H9 (cell line): ENCODE measurements at regions not wholly inside any gene's neighbourhood (a gene's known extent, or its start where the extent isn't known, plus 50 kb on each side); places are given as distances from the start of the nearest gene placed in this dataset.

Source experiments
- DNase-seq: peaks from one replicate; pipeline ENCODE4 v3.0.0-alpha.2; 2017
- H2AFZ ChIP-seq: one replicate; pipeline ENCODE4 v1.6.1; 2013; ENCODE audit warnings: mild to moderate bottlenecking, low read length, control low read depth, moderate library complexity
- H2AK5ac ChIP-seq: 2 replicates; pipeline ENCODE4 v1.6.1; 2013; ENCODE audit warnings: low read length, control low read depth, mixed read lengths; ENCODE audit not compliant: insufficient read length
- H2BK120ac ChIP-seq: one replicate; pipeline ENCODE4 v1.6.1; 2013; ENCODE audit warnings: low read depth, mild to moderate bottlenecking, low read length, control low read depth, inconsistent platforms; ENCODE audit not compliant: poor library complexity, severe bottlenecking
- H2BK12ac ChIP-seq: 2 replicates; pipeline ENCODE4 v1.6.1; 2013; ENCODE audit warnings: low read length, control low read depth, mixed read lengths, low read depth; ENCODE audit not compliant: insufficient read length
- H2BK15ac ChIP-seq: 2 replicates; pipeline ENCODE4 v1.6.1; 2013; ENCODE audit warnings: low read depth, low read length, control low read depth
- H2BK20ac ChIP-seq: one replicate; pipeline ENCODE4 v1.6.1; 2013; ENCODE audit warnings: low read depth, mild to moderate bottlenecking, low read length, control low read depth, inconsistent platforms; ENCODE audit not compliant: poor library complexity, severe bottlenecking
- H2BK5ac ChIP-seq: 2 replicates; pipeline ENCODE4 v1.6.1; 2013; ENCODE audit warnings: low read length, control low read depth, mixed read lengths; ENCODE audit not compliant: insufficient read length
- H3K14ac ChIP-seq: 2 replicates; pipeline ENCODE4 v1.6.1; 2013; ENCODE audit warnings: low read length, control low read depth; ENCODE audit not compliant: insufficient read depth
- H3K18ac ChIP-seq: 2 replicates; pipeline ENCODE4 v1.6.1; 2013; ENCODE audit warnings: low read depth, mild to moderate bottlenecking, mixed read lengths, low read length, control low read depth; ENCODE audit not compliant: insufficient read length
- H3K23ac ChIP-seq: 2 replicates; pipeline ENCODE4 v1.6.1; 2013; ENCODE audit warnings: low read length, control low read depth, mixed read lengths, low read depth; ENCODE audit not compliant: insufficient read length
- H3K23me2 ChIP-seq: 2 replicates; pipeline ENCODE4 v1.6.1; 2013; ENCODE audit warnings: low read depth, mild to moderate bottlenecking, mixed read lengths, low read length, control low read depth; ENCODE audit not compliant: insufficient read length, poor library complexity, severe bottlenecking
- H3K27ac ChIP-seq: 2 replicates; pipeline ENCODE4 v1.5.1; 2013; ENCODE audit warnings: low read length, control low read depth, mixed read lengths, low read depth; ENCODE audit not compliant: insufficient read length
- H3K27me3 ChIP-seq: 2 replicates; pipeline ENCODE4 v1.6.1; 2013; ENCODE audit warnings: low read length, control low read depth, inconsistent platforms; ENCODE audit not compliant: insufficient read depth
- H3K4ac ChIP-seq: 2 replicates; pipeline ENCODE4 v1.6.1; 2013; ENCODE audit warnings: low read depth, mild to moderate bottlenecking, control low read depth, inconsistent platforms, low read length, moderate library complexity
- H3K4me1 ChIP-seq: 2 replicates; pipeline ENCODE4 v1.6.1; 2013; ENCODE audit warnings: low read length, control low read depth, inconsistent platforms; ENCODE audit not compliant: insufficient read depth
- H3K4me2 ChIP-seq: 2 replicates; pipeline ENCODE4 v1.6.1; 2013; ENCODE audit warnings: low read length, control low read depth, mixed read lengths; ENCODE audit not compliant: insufficient read length, insufficient read depth
- H3K56ac ChIP-seq: 2 replicates; pipeline ENCODE4 v1.6.1; 2013; ENCODE audit warnings: low read depth, mild to moderate bottlenecking, mixed read lengths, low read length, control low read depth; ENCODE audit not compliant: insufficient read length
- H3K79me1 ChIP-seq: 2 replicates; pipeline ENCODE4 v1.6.1; 2013; ENCODE audit warnings: low read depth, mild to moderate bottlenecking, moderate library complexity, low read length, control low read depth, inconsistent platforms; ENCODE audit not compliant: insufficient read depth, poor library complexity, severe bottlenecking
- H3K79me2 ChIP-seq: 2 replicates; pipeline ENCODE4 v1.6.1; 2013; ENCODE audit warnings: low read length, control low read depth, inconsistent platforms; ENCODE audit not compliant: insufficient read depth
- H3K9ac ChIP-seq: 2 replicates; pipeline ENCODE4 v1.6.1; 2013; ENCODE audit warnings: low read length, control low read depth, mixed read lengths; ENCODE audit not compliant: insufficient read length; ENCODE audit errors: extremely low read depth
- H3K9me3 ChIP-seq: one replicate; pipeline ENCODE4 v1.6.1; 2013; ENCODE audit warnings: low read depth, low read length, inconsistent platforms; ENCODE audit not compliant: control insufficient read depth
- H3T11ph ChIP-seq: one replicate; pipeline ENCODE4 v1.6.1; 2013; ENCODE audit warnings: mild to moderate bottlenecking, low read length, control low read depth, inconsistent platforms
- H4K20me1 ChIP-seq: one replicate; pipeline ENCODE4 v1.6.1; 2013; ENCODE audit not compliant: control insufficient read depth, insufficient read length, insufficient read depth
- H4K5ac ChIP-seq: 2 replicates; pipeline ENCODE4 v1.6.1; 2013; ENCODE audit warnings: low read depth, mild to moderate bottlenecking, mixed read lengths, low read length, control low read depth; ENCODE audit not compliant: insufficient read length
- H4K8ac ChIP-seq: replicated peaks from 2 replicates; pipeline ENCODE4 v1.6.1; 2013; ENCODE audit warnings: low read length, control low read depth, mixed read lengths, low read depth; ENCODE audit not compliant: insufficient read length
- H4K91ac ChIP-seq: 2 replicates; pipeline ENCODE4 v1.6.1; 2013; ENCODE audit warnings: low read depth, mild to moderate bottlenecking, moderate library complexity, mixed read lengths, low read length, control low read depth; ENCODE audit not compliant: insufficient read length
- H3K27ac Mint-ChIP-seq, 3 experiments: 2 replicates in 2 of 3; 3 replicates in 1 of 3; pipeline ENCODE4 v1.8.0; 2020 to 2021; ENCODE audit warnings: mixed read lengths in 3 of 3, mild to moderate bottlenecking in 1 of 3, moderate library complexity in 1 of 3
- H3K27me3 Mint-ChIP-seq: 2 replicates; pipeline ENCODE4 v1.8.0; 2021; ENCODE audit warnings: low read depth, mild to moderate bottlenecking, moderate library complexity, mixed read lengths
- H3K36me3 Mint-ChIP-seq, 3 experiments: 2 replicates in 2 of 3; 3 replicates in 1 of 3; pipeline ENCODE4 v1.8.0; 2020 to 2021; ENCODE audit warnings: low read depth in 3 of 3, mixed read lengths in 3 of 3; ENCODE audit not compliant: insufficient read depth in 1 of 3
- H3K4me1 Mint-ChIP-seq, 2 experiments: 2 replicates each; pipeline ENCODE4 v1.8.0; 2020; ENCODE audit warnings: mixed read lengths in 2 of 2
- H3K4me3 Mint-ChIP-seq, 2 experiments: 2 replicates in 1 of 2; 3 replicates in 1 of 2; pipeline ENCODE4 v1.8.0; 2020 to 2021; ENCODE audit warnings: mild to moderate bottlenecking in 2 of 2, mixed read lengths in 2 of 2, moderate library complexity in 1 of 2
- H3K9me3 Mint-ChIP-seq, 2 experiments: 2 replicates in 1 of 2; 3 replicates in 1 of 2; pipeline ENCODE4 v1.8.0; 2020; ENCODE audit warnings: mild to moderate bottlenecking in 2 of 2, mixed read lengths in 2 of 2, moderate library complexity in 1 of 2
- WGBS: extraction: QIAGEN DNeasy Blood & Tissue Kit; methylation state at CpG from one replicate; pipeline ENCODE4 v1.1.7; 2013; ENCODE audit warnings: missing lambda C conversion rate, low lambda C conversion rate, mixed read lengths; ENCODE audit not compliant: insufficient read length; ENCODE audit errors: extremely low coverage; 5-methylcytosine and 5-hydroxymethylcytosine counted together
- TF ChIP-seq, protein P1 (sequence below): fragments of 200-600 bp; sonication (generic); conservative IDR thresholded peaks from 3 replicates; pipeline ENCODE4 v1.8.0; 2021; ENCODE audit warnings: antibody characterized with exemption, mild to moderate bottlenecking

GRCh38 chr13:104773775-104774174 is 1707.6 kb upstream of the SLC10A2 start:
- TF ChIP-seq, protein P1, sequence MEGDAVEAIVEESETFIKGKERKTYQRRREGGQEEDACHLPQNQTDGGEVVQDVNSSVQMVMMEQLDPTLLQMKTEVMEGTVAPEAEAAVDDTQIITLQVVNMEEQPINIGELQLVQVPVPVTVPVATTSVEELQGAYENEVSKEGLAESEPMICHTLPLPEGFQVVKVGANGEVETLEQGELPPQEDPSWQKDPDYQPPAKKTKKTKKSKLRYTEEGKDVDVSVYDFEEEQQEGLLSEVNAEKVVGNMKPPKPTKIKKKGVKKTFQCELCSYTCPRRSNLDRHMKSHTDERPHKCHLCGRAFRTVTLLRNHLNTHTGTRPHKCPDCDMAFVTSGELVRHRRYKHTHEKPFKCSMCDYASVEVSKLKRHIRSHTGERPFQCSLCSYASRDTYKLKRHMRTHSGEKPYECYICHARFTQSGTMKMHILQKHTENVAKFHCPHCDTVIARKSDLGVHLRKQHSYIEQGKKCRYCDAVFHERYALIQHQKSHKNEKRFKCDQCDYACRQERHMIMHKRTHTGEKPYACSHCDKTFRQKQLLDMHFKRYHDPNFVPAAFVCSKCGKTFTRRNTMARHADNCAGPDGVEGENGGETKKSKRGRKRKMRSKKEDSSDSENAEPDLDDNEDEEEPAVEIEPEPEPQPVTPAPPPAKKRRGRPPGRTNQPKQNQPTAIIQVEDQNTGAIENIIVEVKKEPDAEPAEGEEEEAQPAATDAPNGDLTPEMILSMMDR: peak; percentile 72
- Histone ChIP-seq H3K79me1 (no peaks in the 10 kb centered on the region), H3K9ac (no peak overlapping the region), H2AK5ac (no peak overlapping the region), H2BK20ac (no peak overlapping the region), H3K79me2 (no peaks in the 10 kb centered on the region), H2BK120ac (no peak overlapping the region), H3T11ph (no peak overlapping the region), H3K4ac (no peak overlapping the region), H3K27ac (no peak overlapping the region), H4K20me1 (no peaks in the 10 kb centered on the region), H3K9me3 (no peaks in the 10 kb centered on the region), H4K5ac (no peak overlapping the region), H2BK12ac (no peak overlapping the region), H3K23ac (no peak overlapping the region), H3K23me2 (no peaks in the 10 kb centered on the region), H3K4me1 (no peaks in the 10 kb centered on the region; the same call in 1 of the 2 replicates), H2BK5ac (no peak overlapping the region), H3K14ac (no peak overlapping the region), H3K18ac (no peak overlapping the region), H4K91ac (no peak overlapping the region), H2AFZ (peak overlapping the region; percentile 99), H3K27me3 (no peaks in the 10 kb centered on the region), H3K4me2 (no peak overlapping the region), H3K56ac (no peak overlapping the region), H4K8ac (no peak overlapping the region), H2BK15ac (no peak overlapping the region)
- no peak overlapping the region for H3K4me3 Mint-ChIP-seq
- H3K9me3 Mint-ChIP-seq: peaks cover 3 to 5% of the 10 kb centered on the region in 2 experiments; a peak in 4 of 5 replicates
- H3K27me3 Mint-ChIP-seq: no peaks in the 10 kb centered on the region
- H3K4me1 Mint-ChIP-seq: peaks cover 2 to 7% of the 10 kb centered on the region in 2 experiments; a peak in 2 of 4 replicates
- H3K36me3 Mint-ChIP-seq: peaks cover 0 to 9% (median 5%) of the 10 kb centered on the region in 3 experiments; a peak in 4 of 7 replicates
- WGBS: no CpG with 5 or more reads among the region's 2 CpGs
- DNase-seq: no peak
- no peak overlapping the region for H3K27ac Mint-ChIP-seq
